ENCODE measurements at regions not wholly inside any gene's neighbourhood (a gene's known extent, or its start where the extent isn't known, plus 50 kb on each side); places are given as distances from the start of the nearest gene placed in this dataset.
"Not testable (repeated sequence)": the region's sequence is repeated elsewhere in the genome, so short reads cannot be mapped to it uniquely, and the experiment has no call there.

GRCh38 chr9:85834591-85834990, 92.8 kb upstream of the AGTPBP1 start:
- H3K27ac ChIP-seq; H3K4me3 ChIP-seq; DNase-seq; ATAC-seq (ENCODE audit: low FRiP score in 2 of 2); H3K27me3 ChIP-seq; H3K4me1 ChIP-seq; H3K9me3 ChIP-seq: not testable (repeated sequence)
- 100% methylated on average over 1 of the region's 1 CpG for WGBS, 2 donors
- peaks cover 0 to 28% (median 4%) of the 10 kb centered on the region in 4 donors for H3K36me3 ChIP-seq

DNA sequence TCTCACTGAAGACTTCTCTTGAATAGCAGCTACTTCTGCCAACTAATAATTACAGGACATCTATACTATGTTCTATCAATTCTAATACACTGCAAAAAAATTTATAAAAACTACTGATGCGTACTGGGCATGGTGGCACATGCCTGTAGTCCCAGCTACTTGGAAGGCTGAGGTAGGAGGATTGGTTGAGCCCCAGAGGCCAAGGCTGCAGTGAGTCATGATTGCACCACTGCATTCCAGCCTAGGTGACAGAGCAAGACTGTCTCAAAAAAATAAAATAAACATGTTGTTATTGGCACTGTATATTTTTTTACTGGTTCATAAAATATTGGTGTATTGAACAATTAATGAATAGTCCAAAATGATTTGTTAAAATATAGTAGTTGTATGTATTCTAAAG, 97.0 kb upstream of the NAA35 start:
- H3K27ac ChIP-seq; H3K4me3 ChIP-seq; ATAC-seq (ENCODE audit: low FRiP score in 2 of 2); H3K4me1 ChIP-seq; H3K9me3 ChIP-seq; H3K27me3 ChIP-seq; DNase-seq: not testable (repeated sequence)
- WGBS, 2 donors = 97 to 100% methylated on average over 1 of the region's 1 CpG
- peaks cover 0 to 46% (median 15%) of the 10 kb centered on the region in 4 donors for H3K36me3 ChIP-seq

DNA sequence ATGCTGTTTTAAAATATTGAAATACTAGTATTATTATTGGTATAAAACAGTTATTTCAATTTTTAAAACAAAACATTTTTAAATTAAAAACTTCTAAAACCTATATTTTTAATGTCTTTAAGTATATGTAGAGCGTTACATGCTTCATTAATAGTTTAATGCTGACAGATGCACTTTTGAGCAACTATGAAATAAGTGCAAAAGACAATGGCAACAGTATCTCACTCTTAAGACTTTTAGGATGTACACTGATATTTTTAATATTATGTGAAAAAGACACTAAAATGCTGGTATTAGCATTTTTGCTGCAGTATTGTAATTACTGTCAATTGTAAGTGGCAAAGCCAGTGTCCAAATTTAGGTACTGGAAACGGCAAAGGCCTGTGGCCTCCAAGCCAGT, 93.2 kb upstream of the NAA35 start:
- H3K27ac ChIP-seq; H3K4me1 ChIP-seq; H3K4me3 ChIP-seq; H3K27me3 ChIP-seq; DNase-seq; ATAC-seq (ENCODE audit: low FRiP score in 2 of 2); H3K9me3 ChIP-seq: not testable (repeated sequence)
- 94% methylated on average over 2 of the region's 2 CpGs for WGBS, 2 donors
- H3K36me3 ChIP-seq = peaks cover 0 to 26% (median 4%) of the 10 kb centered on the region in 4 donors

DNA sequence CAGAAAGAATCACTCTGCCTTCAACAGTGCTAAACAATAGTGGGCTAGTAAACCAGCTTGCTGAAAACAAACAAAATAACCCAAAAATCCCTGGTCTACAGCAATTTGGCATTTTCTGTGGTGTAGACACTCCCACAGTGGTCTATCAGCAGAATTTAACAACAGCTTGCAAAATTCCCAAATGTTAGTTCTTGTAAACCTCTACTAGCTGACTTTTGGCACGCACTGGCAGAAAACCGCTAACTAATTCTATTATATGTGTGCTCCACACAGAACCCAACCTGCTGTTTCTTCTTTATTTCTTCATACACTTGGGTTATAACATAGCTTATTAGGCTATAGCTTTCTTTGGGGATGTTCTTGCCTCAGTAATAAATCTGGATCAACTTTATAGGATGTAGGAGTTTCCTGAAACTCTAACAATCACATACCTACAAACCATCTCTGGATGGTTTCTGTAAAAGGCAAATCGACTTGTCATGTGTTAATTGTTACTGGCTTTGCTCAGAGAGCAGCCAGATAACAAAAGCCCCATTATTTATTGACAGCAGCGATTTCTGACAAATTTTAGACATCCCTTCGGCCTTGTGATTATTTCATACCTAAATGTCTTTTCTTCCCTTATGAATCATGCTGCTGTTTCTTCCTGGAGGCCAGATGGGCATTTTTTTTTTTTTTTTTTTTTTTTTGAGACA, 82.7 kb upstream of the NAA35 start:
- Histone ChIP-seq H3K9me3 (no peaks in the 10 kb centered on the region), H3K27ac (no peak overlapping the region), H3K4me1 (no peaks in the 10 kb centered on the region), H3K36me3 (peaks cover 0 to 6% (median 2%) of the 10 kb centered on the region in 4 donors), H3K27me3 (no peaks in the 10 kb centered on the region), H3K4me3 (no peak overlapping the region)
- WGBS, 2 donors = 89 to 91% methylated on average over 5 of the region's 5 CpGs
- DNase-seq (no peak), ATAC-seq (ENCODE audit: low FRiP score in 2 of 2) (no peak)
- TF ChIP-seq, protein P1, sequence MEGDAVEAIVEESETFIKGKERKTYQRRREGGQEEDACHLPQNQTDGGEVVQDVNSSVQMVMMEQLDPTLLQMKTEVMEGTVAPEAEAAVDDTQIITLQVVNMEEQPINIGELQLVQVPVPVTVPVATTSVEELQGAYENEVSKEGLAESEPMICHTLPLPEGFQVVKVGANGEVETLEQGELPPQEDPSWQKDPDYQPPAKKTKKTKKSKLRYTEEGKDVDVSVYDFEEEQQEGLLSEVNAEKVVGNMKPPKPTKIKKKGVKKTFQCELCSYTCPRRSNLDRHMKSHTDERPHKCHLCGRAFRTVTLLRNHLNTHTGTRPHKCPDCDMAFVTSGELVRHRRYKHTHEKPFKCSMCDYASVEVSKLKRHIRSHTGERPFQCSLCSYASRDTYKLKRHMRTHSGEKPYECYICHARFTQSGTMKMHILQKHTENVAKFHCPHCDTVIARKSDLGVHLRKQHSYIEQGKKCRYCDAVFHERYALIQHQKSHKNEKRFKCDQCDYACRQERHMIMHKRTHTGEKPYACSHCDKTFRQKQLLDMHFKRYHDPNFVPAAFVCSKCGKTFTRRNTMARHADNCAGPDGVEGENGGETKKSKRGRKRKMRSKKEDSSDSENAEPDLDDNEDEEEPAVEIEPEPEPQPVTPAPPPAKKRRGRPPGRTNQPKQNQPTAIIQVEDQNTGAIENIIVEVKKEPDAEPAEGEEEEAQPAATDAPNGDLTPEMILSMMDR (IDR thresholded peaks at IDR 0.05) = no peak
- no peak for TF ChIP-seq POLR2A (IDR thresholded peaks at IDR 0.05)
- TF ChIP-seq POLR2AphosphoS5 (IDR thresholded peaks at IDR 0.05) = no peak
- TF ChIP-seq EP300 (IDR thresholded peaks at IDR 0.05) = no peak

- ATAC-seq (ENCODE audit: low FRiP score in 2 of 2) (no peak), DNase-seq (no peak)
- H3K27me3 ChIP-seq = no peaks in the 10 kb centered on the region
- H3K4me3 ChIP-seq = no peak overlapping the region
- WGBS, 2 donors = 31 to 69% methylated on average over 1 of the region's 1 CpG
- H3K4me1 ChIP-seq = no peaks in the 10 kb centered on the region
- TF ChIP-seq, protein P1 (IDR thresholded peaks at IDR 0.05) = no peak
- TF ChIP-seq POLR2A (IDR thresholded peaks at IDR 0.05) = no peak
- TF ChIP-seq POLR2AphosphoS5 (IDR thresholded peaks at IDR 0.05) = no peak
- no peak for TF ChIP-seq EP300 (IDR thresholded peaks at IDR 0.05)
- peaks cover 0 to 7% (median 3%) of the 10 kb centered on the region in 4 donors for H3K36me3 ChIP-seq
- no peaks in the 10 kb centered on the region for H3K9me3 ChIP-seq
- H3K27ac ChIP-seq = no peak overlapping the region
Measured at GRCh38 chr9:85859765-85860164, 81.2 kb upstream of the NAA35 start.

DNA sequence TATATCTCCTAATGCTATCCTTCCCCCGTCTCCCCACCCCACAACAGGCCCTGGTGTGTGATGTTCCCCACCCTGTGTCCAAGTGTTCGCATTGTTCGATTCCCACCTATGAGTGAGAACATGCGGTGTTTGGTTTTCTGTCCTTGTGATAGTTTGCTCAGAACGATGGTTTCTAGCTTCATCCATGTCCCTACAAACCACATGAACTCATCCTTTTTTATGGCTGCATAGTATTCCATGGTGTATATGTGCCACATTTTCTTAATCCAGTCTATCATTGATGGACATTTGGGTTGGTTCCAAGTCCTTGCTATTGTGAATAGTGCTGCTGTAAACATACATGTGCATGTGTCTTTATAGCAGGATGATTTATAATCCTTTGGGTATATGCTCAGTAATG, 79.1 kb upstream of the NAA35 start:
- not testable (repeated sequence) for H3K27me3 ChIP-seq; H3K4me1 ChIP-seq; H3K9me3 ChIP-seq; H3K36me3 ChIP-seq; ATAC-seq (ENCODE audit: low FRiP score in 2 of 2); H3K4me3 ChIP-seq; DNase-seq; H3K27ac ChIP-seq
- 98% methylated on average over 5 of the region's 5 CpGs for WGBS, 2 donors

DNA sequence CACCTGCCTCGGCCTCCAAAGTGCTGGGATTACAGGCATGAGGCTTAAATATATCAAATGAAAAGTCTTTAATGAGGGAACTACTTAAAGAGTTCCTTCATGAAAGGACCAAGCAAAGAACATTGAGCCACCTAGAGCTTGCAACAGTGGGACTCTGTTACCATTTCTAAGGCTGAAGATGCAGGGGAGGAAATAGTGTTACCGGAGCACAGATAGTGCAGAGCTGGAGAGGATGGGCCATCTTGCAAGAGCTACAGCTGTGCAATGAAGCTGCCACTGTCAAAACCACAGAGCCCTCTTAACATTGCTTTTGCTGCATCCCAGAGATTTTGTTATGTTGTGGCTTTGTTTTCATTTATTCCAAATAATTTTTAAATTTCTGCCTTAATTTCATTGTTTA, 77.1 kb upstream of the NAA35 start:
- DNase-seq (no peak), ATAC-seq (ENCODE audit: low FRiP score in 2 of 2) (no peak)
- Histone ChIP-seq H3K27ac (no peak overlapping the region), H3K36me3 (peaks cover 0 to 3% (median 0%) of the 10 kb centered on the region in 4 donors), H3K9me3 (no peaks in the 10 kb centered on the region), H3K4me1 (no peaks in the 10 kb centered on the region), H3K4me3 (no peak overlapping the region), H3K27me3 (no peaks in the 10 kb centered on the region)
- 89 to 97% methylated on average over 2 of the region's 2 CpGs for WGBS, 2 donors
- TF ChIP-seq, protein P1 (IDR thresholded peaks at IDR 0.05) = no peak
- TF ChIP-seq POLR2AphosphoS5 (IDR thresholded peaks at IDR 0.05) (no peak), EP300 (IDR thresholded peaks at IDR 0.05) (no peak), POLR2A (IDR thresholded peaks at IDR 0.05) (no peak)
